Tibial artery (tissue), 4 donors: ENCODE measurements at regions not wholly inside any gene's neighbourhood (a gene's known extent, or its start where the extent isn't known, plus 50 kb on each side); places are given as distances from the start of the nearest gene placed in this dataset.

Experiments used
- DNase-seq, 2 donors: peaks; one replicate each; pipeline ENCODE4 v3.0.0-alpha.2; 2019
- H3K27ac ChIP-seq, 2 donors: fragments of 200-600 bp; sonication (generic) in 1 of 2; 1 replicate in 1 of 2; 2 replicates in 1 of 2; pipeline ENCODE4 v1.5.1; 2018 to 2019; ENCODE audit warnings: mild to moderate bottlenecking in 1 of 2
- H3K27me3 ChIP-seq, 2 donors: fragments of 200-600 bp; sonication (generic) in 1 of 2; one replicate each; pipeline versions ENCODE4 v1.5.1 to v1.6.0; 2016 to 2019
- H3K36me3 ChIP-seq, 3 donors: fragments of 200-600 bp; sonication (generic) in 2 of 3; one replicate each; pipeline ENCODE4 v1.5.1; 2016 to 2019; ENCODE audit warnings: mild to moderate bottlenecking in 2 of 3
- H3K4me1 ChIP-seq, 4 donors: fragments of 200-600 bp; sonication (generic) in 2 of 4; 1 replicate in 3 of 4; 2 replicates in 1 of 4; pipeline ENCODE4 v1.5.1; 2016 to 2019
- H3K4me3 ChIP-seq, 2 donors: fragments of 200-600 bp; sonication (generic) in 1 of 2; 1 replicate in 1 of 2; 2 replicates in 1 of 2; pipeline ENCODE4 v1.5.1; 2018 to 2019; ENCODE audit warnings: mild to moderate bottlenecking in 2 of 2
- H3K9me3 ChIP-seq, 3 donors: fragments of 200-600 bp; sonication (generic) in 1 of 3; one replicate each; pipeline ENCODE4 v1.5.1; 2016 to 2019
- intact Hi-C: fragments of 100-400 bp; cut with DNase I; formaldehyde crosslinking; loops from one replicate; pipeline ENCODE4 v1.15.0; 2023; ENCODE audit warnings: low total_unique reads
- TF ChIP-seq, protein P1 (sequence below), 2 experiments: fragments of 200-600 bp in 1 of 2; fragments of 450-650 bp in 1 of 2; IDR thresholded peaks; one replicate each; pipeline ENCODE4 v1.5.1; 2017 to 2019; ENCODE audit warnings: antibody characterized with exemption in 2 of 2, mild to moderate bottlenecking in 1 of 2, moderate library complexity in 1 of 2

DNA sequence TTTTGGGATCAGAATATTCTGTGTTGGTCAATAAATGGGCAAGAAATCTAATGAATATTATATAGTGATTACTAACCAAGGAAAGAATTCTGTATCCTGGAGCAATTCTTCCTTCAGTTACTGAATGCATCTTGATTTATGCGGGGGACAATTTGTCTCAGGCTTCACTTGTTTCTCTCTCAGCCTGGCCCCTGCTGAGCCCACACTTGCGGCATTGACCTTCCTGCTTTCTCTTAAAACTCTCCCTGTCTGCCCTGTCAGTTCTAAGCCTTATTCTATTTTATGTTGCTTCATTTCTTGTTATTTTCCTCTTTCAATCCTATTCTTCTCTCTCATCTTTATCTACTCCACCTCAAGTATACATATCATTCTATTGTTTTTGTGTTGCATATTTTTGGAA lies 122.1 kb upstream of the TPK1 start:
- TF ChIP-seq, protein P1, sequence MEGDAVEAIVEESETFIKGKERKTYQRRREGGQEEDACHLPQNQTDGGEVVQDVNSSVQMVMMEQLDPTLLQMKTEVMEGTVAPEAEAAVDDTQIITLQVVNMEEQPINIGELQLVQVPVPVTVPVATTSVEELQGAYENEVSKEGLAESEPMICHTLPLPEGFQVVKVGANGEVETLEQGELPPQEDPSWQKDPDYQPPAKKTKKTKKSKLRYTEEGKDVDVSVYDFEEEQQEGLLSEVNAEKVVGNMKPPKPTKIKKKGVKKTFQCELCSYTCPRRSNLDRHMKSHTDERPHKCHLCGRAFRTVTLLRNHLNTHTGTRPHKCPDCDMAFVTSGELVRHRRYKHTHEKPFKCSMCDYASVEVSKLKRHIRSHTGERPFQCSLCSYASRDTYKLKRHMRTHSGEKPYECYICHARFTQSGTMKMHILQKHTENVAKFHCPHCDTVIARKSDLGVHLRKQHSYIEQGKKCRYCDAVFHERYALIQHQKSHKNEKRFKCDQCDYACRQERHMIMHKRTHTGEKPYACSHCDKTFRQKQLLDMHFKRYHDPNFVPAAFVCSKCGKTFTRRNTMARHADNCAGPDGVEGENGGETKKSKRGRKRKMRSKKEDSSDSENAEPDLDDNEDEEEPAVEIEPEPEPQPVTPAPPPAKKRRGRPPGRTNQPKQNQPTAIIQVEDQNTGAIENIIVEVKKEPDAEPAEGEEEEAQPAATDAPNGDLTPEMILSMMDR (IDR thresholded peaks at IDR 0.05): no peak
- H3K36me3 ChIP-seq: no peaks in the 10 kb centered on the region
- intact Hi-C loops: no loop called here
- H3K4me1 ChIP-seq: no peaks in the 10 kb centered on the region
- H3K9me3 ChIP-seq: peaks cover 0 to 7% (median 0%) of the 10 kb centered on the region in 3 donors
- no peaks in the 10 kb centered on the region for H3K27me3 ChIP-seq
- H3K4me3 ChIP-seq: no peak overlapping the region
- H3K27ac ChIP-seq: no peak overlapping the region
- DNase-seq: no peak

DNA sequence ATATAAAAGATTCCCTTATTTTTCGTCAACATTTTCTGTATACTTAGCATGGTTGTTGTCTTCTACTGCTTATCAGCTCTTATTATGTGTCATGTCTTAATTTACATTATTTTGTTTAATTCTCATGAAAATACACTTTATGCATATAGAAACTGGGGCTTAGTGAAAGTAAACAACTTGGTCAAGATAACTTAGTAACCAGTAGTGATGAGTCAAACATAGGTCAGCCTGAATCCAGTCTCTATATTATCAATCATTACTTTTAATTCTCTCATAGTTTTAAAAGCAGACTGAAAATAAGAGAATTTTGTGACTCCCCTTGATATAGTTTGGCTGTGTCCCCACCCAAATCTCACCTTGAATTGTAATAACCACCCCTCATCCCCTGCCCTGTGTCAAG lies 119.6 kb upstream of the TPK1 start:
- no peak overlapping the region for H3K4me3 ChIP-seq
- peaks cover 0 to 7% (median 0%) of the 10 kb centered on the region in 3 donors for H3K9me3 ChIP-seq
- TF ChIP-seq, protein P1 (IDR thresholded peaks at IDR 0.05): no peak
- intact Hi-C loops: no loop called here
- DNase-seq: no peak
- H3K27ac ChIP-seq: no peak overlapping the region
- H3K27me3 ChIP-seq: no peaks in the 10 kb centered on the region
- no peaks in the 10 kb centered on the region for H3K36me3 ChIP-seq
- H3K4me1 ChIP-seq: no peaks in the 10 kb centered on the region

DNA sequence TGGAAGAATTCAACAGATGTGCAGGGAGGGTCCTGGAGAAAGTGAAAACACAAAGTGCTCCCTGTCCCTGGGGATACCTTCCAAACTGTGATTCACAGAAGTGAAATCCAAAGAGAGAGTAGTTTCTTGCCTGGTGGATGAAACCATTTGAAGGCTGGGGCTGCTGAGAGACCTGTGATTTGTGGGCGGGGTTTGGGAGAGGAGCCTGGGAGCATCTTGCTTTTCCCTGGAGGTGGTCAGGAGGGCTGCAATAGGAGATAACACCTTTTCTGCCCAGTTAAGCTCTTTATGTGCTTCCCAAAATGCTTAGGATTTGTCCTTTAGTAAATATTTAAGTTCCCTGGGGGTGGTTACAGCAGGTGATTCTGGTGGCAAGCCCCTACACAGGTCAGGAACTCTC lies 105.3 kb upstream of the TPK1 start:
- no peak for DNase-seq
- no peaks in the 10 kb centered on the region for H3K9me3 ChIP-seq
- intact Hi-C loops: no loop called here

DNA sequence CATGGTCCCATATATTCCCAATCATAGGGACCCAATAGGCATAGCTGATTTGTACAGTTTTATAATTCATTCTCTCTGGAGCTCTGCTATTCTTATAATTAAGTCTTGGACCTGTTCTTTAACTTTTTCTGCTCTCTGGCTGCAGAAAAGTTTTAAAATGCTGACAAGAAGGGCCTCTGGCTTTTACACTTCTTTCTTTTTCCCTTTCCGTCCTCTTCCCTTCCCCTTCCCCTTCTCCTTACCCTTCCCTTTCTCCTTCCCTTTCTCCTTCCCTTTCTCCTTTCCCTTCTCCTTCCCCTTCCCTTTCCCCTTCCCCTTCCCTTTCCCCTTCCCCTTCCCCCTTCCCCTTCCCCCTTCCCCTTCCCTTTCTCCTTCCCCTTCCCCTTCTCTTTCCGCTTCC lies 101.3 kb upstream of the TPK1 start:
- no peak for DNase-seq
- TF ChIP-seq, protein P1 (IDR thresholded peaks at IDR 0.05): no peak
- H3K4me3 ChIP-seq: no peak overlapping the region
- intact Hi-C loops: no loop called here
- no peaks in the 10 kb centered on the region for H3K9me3 ChIP-seq
- no peaks in the 10 kb centered on the region for H3K4me1 ChIP-seq
- H3K27ac ChIP-seq: no peak overlapping the region
- no peaks in the 10 kb centered on the region for H3K36me3 ChIP-seq
- H3K27me3 ChIP-seq: no peaks in the 10 kb centered on the region

More for the DNA sequence above, 105.3 kb upstream of the TPK1 start:
- Histone ChIP-seq H3K4me1 (no peaks in the 10 kb centered on the region), H3K27me3 (no peaks in the 10 kb centered on the region), H3K36me3 (no peaks in the 10 kb centered on the region), H3K4me3 (no peak overlapping the region), H3K27ac (no peak overlapping the region)
- TF ChIP-seq, protein P1 (IDR thresholded peaks at IDR 0.05): no peak

DNA sequence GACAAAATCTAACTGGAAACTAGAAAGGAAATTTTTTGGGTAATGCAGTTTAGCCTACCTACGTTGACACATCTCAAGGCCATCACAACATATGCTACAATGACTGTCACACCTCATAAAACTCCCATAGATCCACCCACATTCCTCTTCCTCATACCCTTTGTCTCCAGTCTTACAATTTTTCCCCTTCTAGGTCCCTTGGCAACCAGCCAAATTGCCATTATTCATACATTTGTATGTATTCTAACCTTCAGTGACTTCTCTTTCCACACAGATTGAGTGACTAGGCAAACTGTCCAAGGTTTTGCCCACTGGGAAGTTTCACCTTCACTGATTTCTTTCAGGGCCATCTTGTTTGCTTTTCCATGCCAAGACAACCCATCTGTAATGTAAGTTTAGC lies 100.5 kb upstream of the TPK1 start:
- Histone ChIP-seq H3K27ac (no peak overlapping the region), H3K36me3 (no peaks in the 10 kb centered on the region), H3K4me3 (no peak overlapping the region), H3K4me1 (no peaks in the 10 kb centered on the region), H3K27me3 (no peaks in the 10 kb centered on the region), H3K9me3 (no peaks in the 10 kb centered on the region)
- intact Hi-C loops: no loop called here
- TF ChIP-seq, protein P1 (IDR thresholded peaks at IDR 0.05): no peak
- no peak for DNase-seq

DNA sequence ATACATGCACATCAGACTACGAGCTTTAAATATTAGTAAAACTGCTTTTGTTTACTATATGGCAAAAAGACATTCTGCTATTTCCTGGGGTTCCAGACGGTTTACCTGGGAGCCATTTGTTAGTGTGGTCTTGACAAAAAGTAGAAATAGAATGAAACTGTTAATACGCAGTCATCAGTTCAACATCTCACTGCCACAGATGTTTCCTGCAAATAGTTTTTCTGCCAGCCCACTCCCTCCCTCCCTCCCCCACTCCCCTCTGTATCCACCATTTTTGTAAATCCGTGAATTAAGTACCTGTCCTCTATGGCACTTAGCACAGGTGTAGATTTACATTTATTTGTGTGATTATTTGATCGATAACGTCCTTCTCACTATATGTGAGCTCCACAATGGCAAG lies 74.6 kb upstream of the TPK1 start:
- H3K36me3 ChIP-seq: no peaks in the 10 kb centered on the region
- intact Hi-C loops: no loop called here
- H3K4me3 ChIP-seq: no peak overlapping the region
- H3K4me1 ChIP-seq: no peaks in the 10 kb centered on the region
- no peaks in the 10 kb centered on the region for H3K9me3 ChIP-seq
- TF ChIP-seq, protein P1 (IDR thresholded peaks at IDR 0.05): no peak
- no peaks in the 10 kb centered on the region for H3K27me3 ChIP-seq
- no peak for DNase-seq
- H3K27ac ChIP-seq: no peak overlapping the region
